ENCODE measurements at regions not wholly inside any gene's neighbourhood (a gene's known extent, or its start where the extent isn't known, plus 50 kb on each side); places are given as distances from the start of the nearest gene placed in this dataset.

GRCh38 chr10:4371691-4372295 is 454.2 kb upstream of the AKR1E2 start:
- no peak for TF ChIP-seq EZH2 (IDR thresholded peaks at IDR 0.05; ENCODE audit: insufficient read depth, poor library complexity, severe bottlenecking)
- no peak for TF ChIP-seq EZH2phosphoT487 (IDR thresholded peaks at IDR 0.05; ENCODE audit: insufficient read depth, low read depth)
